ENCODE measurements at regions not wholly inside any gene's neighbourhood (a gene's known extent, or its start where the extent isn't known, plus 50 kb on each side); places are given as distances from the start of the nearest gene placed in this dataset.

- no peak for DNase-seq
These were observed 95.2 kb upstream of the NCK2 start for GRCh38 chr2:105649534-105649933.

- DNase-seq = no peak
These were observed 97.0 kb upstream of the NCK2 start for GRCh38 chr2:105647731-105648130.

GRCh38 chr2:105646774-105647076 lies 98.0 kb upstream of the NCK2 start:
- no peak for DNase-seq

- no peak for DNase-seq
These were observed 98.6 kb upstream of the NCK2 start for GRCh38 chr2:105645938-105646773.

GRCh38 chr2:105645031-105645937 lies 99.4 kb upstream of the NCK2 start:
- no peak for DNase-seq

- DNase-seq = no peak
These were observed 100.3 kb upstream of the NCK2 start for GRCh38 chr2:105644174-105644980.

- DNase-seq = no peak
These were observed 101.1 kb upstream of the NCK2 start for GRCh38 chr2:105643405-105644173.

GRCh38 chr2:105641389-105641811 lies 103.3 kb upstream of the NCK2 start:
- DNase-seq = no peak

GRCh38 chr2:105640246-105640645 lies 104.5 kb upstream of the NCK2 start:
- DNase-seq = no peak

GRCh38 chr2:105636109-105636740 lies 108.5 kb upstream of the NCK2 start:
- DNase-seq = no peak

GRCh38 chr2:105635564-105635963 lies 109.1 kb upstream of the NCK2 start:
- no peak for DNase-seq

- no peak for DNase-seq
These were observed 110.5 kb upstream of the NCK2 start for GRCh38 chr2:105634198-105634597.

- DNase-seq = no peak
These were observed 112.8 kb upstream of the NCK2 start for GRCh38 chr2:105631922-105632321.

GRCh38 chr2:105631011-105631410 lies 113.7 kb upstream of the NCK2 start:
- DNase-seq = no peak

- DNase-seq = no peak
These were observed 115.1 kb upstream of the NCK2 start for GRCh38 chr2:105629634-105630033.

GRCh38 chr2:105627534-105627933 lies 117.2 kb upstream of the NCK2 start:
- DNase-seq = no peak

- no peak for DNase-seq
These were observed 117.8 kb upstream of the NCK2 start for GRCh38 chr2:105626966-105627340.

- DNase-seq = no peak
These were observed 118.3 kb upstream of the NCK2 start for GRCh38 chr2:105626212-105626965.

GRCh38 chr2:105625632-105626031 lies 119.1 kb upstream of the NCK2 start:
- no peak for DNase-seq

GRCh38 chr2:105621038-105621437 lies 123.7 kb upstream of the NCK2 start:
- no peak for DNase-seq

- DNase-seq = no peak
These were observed 126.4 kb upstream of the NCK2 start for GRCh38 chr2:105618351-105618659.
